HCT116 (cell line): ENCODE measurements at regions not wholly inside any gene's neighbourhood (a gene's known extent, or its start where the extent isn't known, plus 50 kb on each side); places are given as distances from the start of the nearest gene placed in this dataset.
"Not testable (repeated sequence)": the region's sequence is repeated elsewhere in the genome, so short reads cannot be mapped to it uniquely, and the experiment has no call there.

Experiments
- CEBPB ChIP-seq: IDR thresholded peaks from 2 replicates; pipeline ENCODE4 v1.6.1; 2012; ENCODE audit warnings: low read depth
- ELF1 ChIP-seq: IDR thresholded peaks from 2 replicates; pipeline ENCODE4 v1.6.1; 2012; ENCODE audit warnings: low read depth, borderline replicate concordance
- EZH2phosphoT487 ChIP-seq: fragments of 200-600 bp; IDR thresholded peaks from 2 replicates; pipeline ENCODE4 v1.6.1; 2018; ENCODE audit warnings: antibody characterized with exemption, borderline replicate concordance
- FOSL1 ChIP-seq: IDR thresholded peaks from 2 replicates; pipeline ENCODE4 v1.6.1; 2012; ENCODE audit warnings: low read depth
- MAX ChIP-seq: IDR thresholded peaks from 2 replicates; pipeline ENCODE4 v1.6.1; 2012
- POLR2AphosphoS5 ChIP-seq: IDR thresholded peaks from 2 replicates; pipeline ENCODE4 v1.6.1; 2011; ENCODE audit warnings: mild to moderate bottlenecking, low read depth, low read length, moderate library complexity
- RAD21 ChIP-seq: IDR thresholded peaks from 2 replicates; pipeline ENCODE4 v1.6.1; 2012; ENCODE audit warnings: low read depth, mild to moderate bottlenecking
- SIN3A ChIP-seq: IDR thresholded peaks from 2 replicates; pipeline ENCODE4 v1.6.1; 2012; ENCODE audit warnings: low read depth
- SP1 ChIP-seq: IDR thresholded peaks from 2 replicates; pipeline ENCODE4 v1.6.1; 2012; ENCODE audit warnings: low read depth
- ZBTB33 ChIP-seq: IDR thresholded peaks from 2 replicates; pipeline ENCODE4 v1.6.1; 2011; ENCODE audit warnings: mild to moderate bottlenecking, low read length, moderate library complexity; ENCODE audit not compliant: insufficient replicate concordance; ENCODE audit errors: extremely low read depth
- ZFX ChIP-seq: fragments of 450-650 bp; IDR thresholded peaks from 2 replicates; pipeline ENCODE4 v1.6.1; 2017
- ZNF274 ChIP-seq: fragments of 200-500 bp; sonication (Bioruptor generic); IDR thresholded peaks from 2 replicates; pipeline ENCODE4 v1.6.1; 2014; ENCODE audit warnings: mild to moderate bottlenecking, low read depth, low read length, inconsistent platforms
- TF ChIP-seq, protein P1 (sequence below), 3 experiments: fragments of 200-600 bp in 1 of 3; sonication (generic) in 1 of 3; IDR thresholded peaks in 2 of 3; conservative IDR thresholded peaks in 1 of 3; 2 replicates each; pipeline ENCODE4 v1.5.1; 2012 to 2017; ENCODE audit warnings: low read depth in 2 of 3, low read length in 2 of 3, antibody characterized with exemption in 1 of 3, borderline replicate concordance in 1 of 3, control low read depth in 1 of 3, mild to moderate bottlenecking in 1 of 3, mixed read lengths in 1 of 3, mixed run types in 1 of 3, moderate library complexity in 1 of 3; ENCODE audit not compliant: insufficient read depth in 1 of 3
- TF ChIP-seq, protein P2 (sequence below): IDR thresholded peaks from 2 replicates; pipeline ENCODE4 v1.6.1; 2012; ENCODE audit warnings: low read depth

- TF ChIP-seq MAX, ZBTB33, POLR2AphosphoS5, ZFX, ELF1, SIN3A, FOSL1, ZNF274, RAD21, SP1, EZH2phosphoT487, CEBPB: not testable (repeated sequence)
- TF ChIP-seq, protein P1, sequence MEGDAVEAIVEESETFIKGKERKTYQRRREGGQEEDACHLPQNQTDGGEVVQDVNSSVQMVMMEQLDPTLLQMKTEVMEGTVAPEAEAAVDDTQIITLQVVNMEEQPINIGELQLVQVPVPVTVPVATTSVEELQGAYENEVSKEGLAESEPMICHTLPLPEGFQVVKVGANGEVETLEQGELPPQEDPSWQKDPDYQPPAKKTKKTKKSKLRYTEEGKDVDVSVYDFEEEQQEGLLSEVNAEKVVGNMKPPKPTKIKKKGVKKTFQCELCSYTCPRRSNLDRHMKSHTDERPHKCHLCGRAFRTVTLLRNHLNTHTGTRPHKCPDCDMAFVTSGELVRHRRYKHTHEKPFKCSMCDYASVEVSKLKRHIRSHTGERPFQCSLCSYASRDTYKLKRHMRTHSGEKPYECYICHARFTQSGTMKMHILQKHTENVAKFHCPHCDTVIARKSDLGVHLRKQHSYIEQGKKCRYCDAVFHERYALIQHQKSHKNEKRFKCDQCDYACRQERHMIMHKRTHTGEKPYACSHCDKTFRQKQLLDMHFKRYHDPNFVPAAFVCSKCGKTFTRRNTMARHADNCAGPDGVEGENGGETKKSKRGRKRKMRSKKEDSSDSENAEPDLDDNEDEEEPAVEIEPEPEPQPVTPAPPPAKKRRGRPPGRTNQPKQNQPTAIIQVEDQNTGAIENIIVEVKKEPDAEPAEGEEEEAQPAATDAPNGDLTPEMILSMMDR (IDR thresholded peaks at IDR 0.05 in 2 of 3, conservative IDR thresholded peaks at IDR 0.05 in 1 of 3; ENCODE audit: borderline replicate concordance in 1 of 3, insufficient read depth in 1 of 3, low read depth in 2 of 3, low read length in 2 of 3), result not testable (repeated sequence)
- TF ChIP-seq, protein P2, sequence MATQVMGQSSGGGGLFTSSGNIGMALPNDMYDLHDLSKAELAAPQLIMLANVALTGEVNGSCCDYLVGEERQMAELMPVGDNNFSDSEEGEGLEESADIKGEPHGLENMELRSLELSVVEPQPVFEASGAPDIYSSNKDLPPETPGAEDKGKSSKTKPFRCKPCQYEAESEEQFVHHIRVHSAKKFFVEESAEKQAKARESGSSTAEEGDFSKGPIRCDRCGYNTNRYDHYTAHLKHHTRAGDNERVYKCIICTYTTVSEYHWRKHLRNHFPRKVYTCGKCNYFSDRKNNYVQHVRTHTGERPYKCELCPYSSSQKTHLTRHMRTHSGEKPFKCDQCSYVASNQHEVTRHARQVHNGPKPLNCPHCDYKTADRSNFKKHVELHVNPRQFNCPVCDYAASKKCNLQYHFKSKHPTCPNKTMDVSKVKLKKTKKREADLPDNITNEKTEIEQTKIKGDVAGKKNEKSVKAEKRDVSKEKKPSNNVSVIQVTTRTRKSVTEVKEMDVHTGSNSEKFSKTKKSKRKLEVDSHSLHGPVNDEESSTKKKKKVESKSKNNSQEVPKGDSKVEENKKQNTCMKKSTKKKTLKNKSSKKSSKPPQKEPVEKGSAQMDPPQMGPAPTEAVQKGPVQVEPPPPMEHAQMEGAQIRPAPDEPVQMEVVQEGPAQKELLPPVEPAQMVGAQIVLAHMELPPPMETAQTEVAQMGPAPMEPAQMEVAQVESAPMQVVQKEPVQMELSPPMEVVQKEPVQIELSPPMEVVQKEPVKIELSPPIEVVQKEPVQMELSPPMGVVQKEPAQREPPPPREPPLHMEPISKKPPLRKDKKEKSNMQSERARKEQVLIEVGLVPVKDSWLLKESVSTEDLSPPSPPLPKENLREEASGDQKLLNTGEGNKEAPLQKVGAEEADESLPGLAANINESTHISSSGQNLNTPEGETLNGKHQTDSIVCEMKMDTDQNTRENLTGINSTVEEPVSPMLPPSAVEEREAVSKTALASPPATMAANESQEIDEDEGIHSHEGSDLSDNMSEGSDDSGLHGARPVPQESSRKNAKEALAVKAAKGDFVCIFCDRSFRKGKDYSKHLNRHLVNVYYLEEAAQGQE, result not testable (repeated sequence)
Observed at GRCh38 chr16:32002496-32002895, 128.9 kb downstream of the ZNF267 start.
